RPMI7951 (cell line): ENCODE measurements at regions not wholly inside any gene's neighbourhood (a gene's known extent, or its start where the extent isn't known, plus 50 kb on each side); places are given as distances from the start of the nearest gene placed in this dataset.

Experiments
- DNase-seq: peaks from one replicate; pipeline ENCODE4 v3.0.0-alpha.2; 2012; ENCODE audit warnings: low read depth

DNA sequence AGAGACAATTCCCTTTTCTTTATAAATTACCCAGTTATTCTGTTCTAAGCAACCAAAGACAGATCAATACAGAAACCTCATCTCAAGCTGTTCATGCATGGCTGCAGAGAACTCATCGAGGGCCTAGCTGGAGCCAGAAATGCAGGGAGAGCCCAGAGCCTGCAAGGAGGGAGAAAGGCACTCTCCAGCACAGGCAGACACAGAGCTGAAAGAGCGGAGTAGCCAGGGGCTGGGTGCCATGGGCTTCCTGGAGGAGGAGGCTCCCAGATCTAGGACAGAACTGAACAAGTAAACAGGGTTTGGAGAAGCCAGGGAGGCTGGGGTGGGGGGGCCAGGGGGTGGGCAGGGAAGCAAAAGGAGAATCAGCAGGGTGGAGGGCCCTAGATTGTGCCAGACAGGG lies 144.2 kb upstream of the ZNF507 start:
- no peak for DNase-seq

DNA sequence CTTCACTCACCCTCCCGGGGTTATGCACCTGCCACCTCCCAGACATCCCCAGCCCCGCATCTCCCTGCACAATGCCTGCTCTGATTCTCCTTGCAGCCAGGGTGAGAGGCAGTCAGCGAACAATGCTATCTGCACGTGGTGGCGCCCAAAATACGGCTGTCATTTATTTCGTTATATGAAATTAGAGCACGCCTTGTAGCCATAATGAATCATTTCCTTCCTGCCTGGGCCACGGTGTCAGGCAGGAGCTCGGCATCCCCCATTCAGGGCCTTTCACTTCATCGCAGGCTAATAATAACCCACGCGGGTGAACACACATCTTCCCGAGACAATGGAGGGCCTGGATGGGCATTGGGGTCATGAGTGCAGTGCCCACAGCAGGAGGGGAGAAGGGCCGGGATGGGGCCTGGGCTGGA lies 143.8 kb upstream of the ZNF507 start:
- DNase-seq: peak; percentile 9

DNA sequence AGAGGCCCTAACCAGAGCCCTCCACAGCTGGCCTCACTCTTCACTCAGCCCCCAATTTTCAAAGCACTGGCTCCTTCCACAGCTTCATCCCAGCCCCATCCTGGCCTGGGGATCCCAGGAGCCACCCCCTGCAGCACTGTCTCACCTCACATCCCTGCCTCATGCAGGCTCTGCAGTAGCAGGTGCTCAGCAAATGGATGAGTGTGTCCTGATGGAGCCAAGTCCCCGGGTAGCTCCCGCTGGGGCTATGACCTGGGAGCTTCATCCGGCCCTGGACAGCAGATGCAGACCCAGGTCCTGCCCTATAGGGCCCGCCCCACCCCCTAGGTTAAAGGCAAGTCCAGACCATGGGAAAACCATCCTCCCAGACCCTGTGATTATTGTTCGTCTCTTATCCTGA lies 143.2 kb upstream of the ZNF507 start:
- no peak for DNase-seq

DNA sequence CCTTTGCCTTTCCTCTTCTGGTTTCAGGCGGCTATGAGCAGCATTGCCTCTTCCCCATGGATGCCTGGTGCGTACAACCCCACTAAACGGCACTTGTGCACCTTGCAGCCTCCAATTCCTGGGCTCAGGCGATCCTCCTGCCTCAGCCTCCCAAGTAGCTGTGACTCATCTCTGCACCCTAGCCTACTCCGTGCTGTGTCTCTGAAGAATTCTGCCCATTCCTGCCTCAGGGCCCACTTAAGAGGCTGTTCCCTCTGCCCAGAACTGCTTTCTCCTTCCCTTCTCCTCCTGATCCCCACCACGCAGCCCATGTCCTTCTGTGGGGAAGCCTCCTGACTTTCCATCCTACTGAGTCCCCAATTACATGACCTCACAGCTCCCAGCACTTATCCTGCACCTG lies 142.2 kb upstream of the ZNF507 start:
- DNase-seq: no peak

DNA sequence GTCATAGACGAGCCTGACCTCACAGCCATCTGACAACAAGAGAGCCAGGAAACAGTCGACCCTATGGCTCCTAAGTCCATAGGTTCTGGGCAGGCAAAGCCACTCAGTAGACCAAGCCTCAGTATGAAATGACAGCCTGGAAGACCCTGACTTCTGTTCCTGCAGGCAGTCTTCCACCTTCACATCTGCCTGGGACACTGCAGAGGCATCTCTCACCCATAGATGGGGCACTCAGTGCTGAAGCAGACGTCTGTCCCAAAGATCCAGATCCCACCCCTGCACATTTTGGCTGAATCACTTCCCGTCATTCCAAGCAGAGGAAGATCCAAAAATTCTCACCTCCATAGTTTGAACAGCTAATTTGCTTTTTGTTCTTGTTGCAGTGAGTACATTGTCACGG lies 139.3 kb upstream of the ZNF507 start:
- no peak for DNase-seq

DNA sequence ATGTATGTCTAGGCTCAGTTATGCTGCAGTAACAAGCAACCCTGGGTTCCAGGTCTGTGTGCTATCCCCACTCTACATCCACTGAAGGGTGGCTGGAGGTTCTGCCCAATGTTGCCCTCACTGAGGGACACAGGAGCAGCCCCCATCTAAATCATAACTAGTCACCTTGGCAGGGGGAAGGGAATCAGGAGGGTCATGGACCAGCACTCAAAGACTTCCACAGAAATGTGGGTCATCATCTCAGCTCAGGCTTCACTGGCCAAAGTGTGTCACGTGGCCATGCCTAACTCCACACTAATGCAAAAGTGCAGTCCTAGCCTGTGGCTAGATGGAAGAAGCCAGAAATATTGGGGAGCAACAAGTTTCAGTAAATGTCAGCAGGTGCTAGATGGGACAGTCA lies 137.3 kb upstream of the ZNF507 start:
- no peak for DNase-seq

DNA sequence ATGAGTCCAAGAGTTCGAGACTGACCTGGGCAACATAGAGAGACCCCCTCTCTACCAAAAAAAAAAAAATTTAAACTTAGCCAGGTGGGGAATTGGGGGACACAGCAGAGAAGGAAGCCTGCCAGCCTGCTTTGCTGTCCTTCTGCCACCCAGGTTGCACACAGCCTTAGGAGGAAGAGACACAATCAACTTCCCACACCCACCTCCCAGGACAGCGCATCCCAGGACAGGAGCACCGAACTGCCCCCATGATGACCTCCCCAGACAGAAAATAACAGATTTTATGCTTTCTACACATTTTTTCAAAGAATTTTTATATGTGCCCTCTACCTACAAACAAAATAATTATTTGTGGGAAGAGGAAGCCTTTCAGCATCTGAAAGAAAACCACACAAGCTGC lies 126.0 kb upstream of the ZNF507 start:
- DNase-seq: no peak

DNA sequence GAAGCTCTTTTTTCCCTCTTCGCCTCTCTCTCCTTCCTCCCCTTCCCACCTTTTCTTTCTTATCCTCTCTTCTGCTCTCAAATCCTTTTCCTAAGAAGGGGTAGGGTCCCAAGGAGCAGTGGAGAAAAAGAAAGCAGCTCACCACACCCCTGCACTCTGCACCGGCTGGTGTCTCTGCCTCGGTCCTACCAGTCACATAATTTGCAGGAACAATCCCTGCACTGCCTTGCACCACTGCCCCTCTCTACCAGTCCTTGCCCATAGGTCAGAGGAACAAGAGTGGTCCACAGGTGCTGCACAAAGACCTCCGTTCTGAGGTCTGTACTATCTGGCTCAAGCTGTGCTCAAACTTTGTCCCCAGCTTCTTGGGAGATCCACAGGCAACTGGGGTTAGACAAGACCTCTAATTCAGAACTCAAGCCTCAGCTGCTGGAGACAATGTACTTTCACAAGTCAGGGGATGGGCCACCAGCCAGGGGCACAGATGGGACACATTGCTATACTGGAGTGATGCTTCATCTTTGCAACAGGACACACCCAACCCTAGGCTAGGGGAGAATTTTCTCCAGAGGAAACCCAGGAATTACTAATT lies 125.4 kb upstream of the ZNF507 start:
- no peak for DNase-seq

DNA sequence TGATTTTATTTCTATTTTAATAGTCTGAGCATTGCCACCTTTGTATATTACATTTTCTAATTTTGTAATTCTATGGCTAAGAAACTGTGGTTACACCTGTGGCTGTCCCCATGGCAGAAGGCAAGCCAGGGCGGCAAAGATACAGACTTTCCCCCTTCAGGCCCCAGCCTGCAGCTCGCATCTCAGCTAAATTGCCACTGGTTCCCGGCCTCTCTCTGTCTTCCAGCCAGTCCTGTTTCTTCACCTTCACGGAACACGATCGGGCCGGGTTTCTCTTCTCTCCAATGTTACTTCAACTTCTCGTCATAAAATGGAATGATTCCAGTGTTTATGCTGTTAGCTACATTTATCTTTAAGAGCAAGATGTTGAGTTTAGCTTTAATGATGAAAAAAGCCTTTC lies 124.5 kb upstream of the ZNF507 start:
- DNase-seq: no peak

DNA sequence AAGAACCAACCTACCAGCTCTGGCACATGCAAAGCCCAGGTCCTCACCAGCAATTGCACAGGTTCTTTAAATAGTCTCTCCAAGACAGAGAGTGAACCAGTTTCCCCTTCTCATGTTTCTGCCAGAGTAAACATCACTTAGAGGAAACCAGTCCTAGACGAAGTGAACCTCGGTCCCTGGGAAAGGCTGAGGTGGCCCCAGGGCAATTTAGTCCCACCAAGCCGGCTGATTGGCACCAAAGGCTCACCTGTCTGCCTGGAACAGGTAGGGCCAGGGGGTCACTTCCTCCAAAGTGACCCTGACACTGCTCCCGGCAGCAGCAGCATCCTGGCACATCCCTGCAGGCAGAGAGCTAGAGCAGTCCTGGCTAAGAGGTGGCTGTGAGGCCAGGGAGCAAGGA lies 122.9 kb upstream of the ZNF507 start:
- no peak for DNase-seq

DNA sequence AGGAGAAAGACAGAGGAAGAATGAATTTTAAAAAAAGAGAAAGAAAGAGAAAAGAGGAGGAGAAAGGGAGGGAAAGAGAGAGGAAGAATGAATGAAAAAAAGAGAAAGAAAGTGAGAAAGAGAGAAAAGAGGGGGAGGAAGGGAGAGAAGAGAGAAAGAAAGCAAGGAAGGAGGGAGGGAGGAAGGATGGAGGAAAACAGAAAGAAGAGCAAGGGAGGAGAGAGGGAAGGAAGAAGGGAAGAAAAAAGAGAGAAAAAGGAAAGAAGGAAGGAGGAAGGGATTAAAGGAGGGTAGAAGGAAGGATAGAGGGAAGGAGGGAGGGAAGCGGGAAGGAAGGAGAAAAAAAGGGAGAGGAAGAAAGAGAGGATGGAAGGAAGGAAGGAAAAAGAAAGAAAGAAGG lies 122.3 kb upstream of the ZNF507 start:
- DNase-seq: no peak

DNA sequence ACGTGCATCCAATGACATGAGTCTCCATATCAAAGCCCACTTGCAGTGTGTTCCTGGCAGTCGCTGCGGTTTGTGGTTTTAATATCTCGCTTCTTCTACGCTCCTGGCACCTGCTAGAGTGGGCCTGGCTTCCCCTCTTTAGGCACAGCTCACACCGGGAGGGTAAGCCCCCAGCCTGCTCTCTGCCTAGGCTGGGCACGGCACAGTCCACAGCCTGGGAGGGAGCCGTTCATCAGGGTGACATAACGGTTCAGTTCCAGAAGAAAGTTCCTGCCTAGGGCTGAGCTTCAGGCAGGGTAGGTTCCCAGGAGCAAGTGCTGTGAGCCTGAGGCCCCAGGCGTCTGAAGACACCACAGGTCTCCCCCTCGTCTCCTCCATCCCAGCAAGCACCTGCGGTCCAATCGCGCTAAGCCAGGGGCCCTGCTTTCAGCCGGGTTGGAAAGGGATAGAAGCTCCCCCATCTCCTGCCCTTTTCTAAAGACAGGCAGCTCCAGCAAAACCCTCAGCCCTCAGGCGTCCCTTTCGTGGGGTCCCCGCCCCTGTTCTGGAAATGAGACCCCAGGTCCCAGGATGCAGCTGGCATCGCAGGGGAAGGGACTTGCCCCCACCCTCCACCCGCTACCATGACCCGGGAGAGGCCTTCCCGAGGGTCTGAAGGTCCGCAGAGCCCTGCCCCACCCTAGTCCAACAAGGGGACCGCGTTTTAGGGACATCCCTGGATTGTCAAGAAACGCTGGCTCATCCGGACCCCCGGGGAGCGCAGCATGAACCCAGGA lies 121.6 kb upstream of the ZNF507 start:
- no peak for DNase-seq

DNA sequence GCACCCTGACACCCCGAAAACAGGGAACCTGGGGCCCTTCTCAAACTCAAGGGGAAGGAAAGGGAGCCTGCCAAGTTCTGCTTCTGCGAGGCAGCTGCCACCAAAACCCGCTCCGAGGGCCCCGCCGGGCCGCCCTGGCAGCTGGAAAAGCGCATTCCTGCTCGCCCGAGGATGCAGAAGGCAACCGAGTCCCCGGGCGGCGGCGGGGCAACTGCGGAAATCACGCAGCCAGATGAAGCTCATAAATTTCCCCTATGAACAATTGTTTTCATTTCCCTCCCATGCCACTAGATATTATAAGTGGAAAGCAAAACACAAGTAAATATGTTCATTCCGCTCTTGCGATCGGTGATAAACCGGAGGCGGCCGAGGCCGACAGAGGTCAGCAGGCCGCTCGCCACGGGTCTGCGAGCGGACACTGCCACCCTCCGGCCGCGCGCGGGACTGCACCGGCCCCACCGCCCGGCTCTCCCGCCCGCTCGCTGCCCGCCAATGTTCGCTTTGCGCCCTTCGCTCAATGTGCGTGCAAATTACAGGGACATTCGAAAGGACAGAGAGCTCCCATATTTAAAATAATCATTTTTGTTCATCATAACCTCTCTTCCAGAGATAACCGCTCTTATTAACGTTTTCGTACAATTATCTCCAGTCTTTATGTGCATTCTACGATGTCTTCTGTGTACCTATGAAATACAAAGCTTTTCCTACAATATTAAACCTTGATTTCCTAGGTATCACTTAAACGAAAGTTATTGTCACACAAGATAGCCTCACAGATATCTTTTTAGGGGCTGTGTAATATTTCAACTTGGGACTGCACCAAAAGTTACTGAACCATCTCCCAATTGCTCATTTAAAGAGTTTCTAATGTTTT lies 120.8 kb upstream of the ZNF507 start:
- DNase-seq: peak; percentile 41

DNA sequence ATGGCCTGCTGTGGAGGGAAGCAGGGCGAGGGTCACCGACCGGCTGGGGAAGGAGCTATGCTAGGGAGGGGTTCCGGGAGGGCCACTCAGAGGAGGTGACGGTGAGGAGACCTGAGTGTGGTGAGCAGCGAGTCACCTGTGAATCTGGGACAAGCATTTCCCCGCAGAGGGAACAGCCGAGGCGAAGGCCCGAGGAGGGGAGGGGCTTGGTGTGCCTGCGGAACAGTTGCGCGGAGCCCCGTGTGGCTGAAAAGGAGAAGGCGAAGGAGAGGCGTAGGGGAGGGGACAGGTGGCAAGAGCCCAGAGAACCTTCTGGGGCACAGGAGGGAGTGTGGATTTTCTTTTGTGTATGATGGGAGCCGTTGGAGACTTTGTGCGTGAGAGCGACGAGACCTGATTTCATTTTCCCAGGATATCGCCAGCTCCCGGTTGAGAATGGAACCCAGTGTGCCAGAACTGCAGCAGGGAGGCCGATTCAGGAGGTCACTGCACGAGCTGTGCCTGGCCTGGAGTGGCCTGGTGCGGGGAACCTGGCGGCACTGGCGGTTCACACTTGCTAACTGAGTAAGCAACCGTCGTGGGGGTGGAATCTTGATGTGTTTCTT lies 117.7 kb upstream of the ZNF507 start:
- no peak for DNase-seq

DNA sequence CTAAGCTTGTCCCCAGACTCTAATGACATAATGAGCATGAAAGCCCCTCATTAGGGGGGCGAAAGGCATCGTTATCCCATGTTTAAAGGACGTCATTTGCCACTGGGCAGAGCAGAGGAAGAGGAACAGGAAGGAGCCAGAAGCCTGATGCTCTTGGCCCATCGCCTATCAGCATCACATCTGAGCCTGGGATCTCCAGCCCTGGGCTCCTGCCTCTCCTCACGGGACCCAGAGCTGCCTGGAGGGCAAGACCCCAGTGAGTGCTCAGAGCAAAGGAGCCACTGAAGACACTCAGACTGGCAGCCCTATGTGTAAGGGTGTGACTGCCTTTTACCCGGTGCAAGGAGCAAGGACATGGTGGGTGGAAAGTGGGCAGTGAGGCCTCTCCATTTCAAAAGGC lies 115.0 kb upstream of the ZNF507 start:
- DNase-seq: no peak

DNA sequence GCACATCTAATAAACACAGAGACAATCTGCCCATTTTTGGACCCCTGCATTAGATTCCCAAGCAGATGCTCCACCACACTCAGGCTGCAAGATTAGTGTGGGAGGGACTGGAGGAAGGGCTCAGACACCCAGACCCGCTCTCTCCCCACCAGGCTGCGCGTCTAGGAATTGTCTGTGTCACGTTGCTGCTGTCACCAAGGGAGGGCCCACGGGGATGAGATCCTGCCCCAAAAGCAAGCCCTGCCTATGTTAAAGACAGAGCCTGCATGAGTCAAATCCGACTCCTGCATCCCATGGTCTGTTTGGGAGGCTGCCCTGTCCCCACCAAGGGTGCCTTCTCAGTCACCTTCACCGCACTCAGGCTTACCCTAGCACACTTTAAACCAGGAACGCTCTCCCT lies 114.4 kb upstream of the ZNF507 start:
- no peak for DNase-seq

DNA sequence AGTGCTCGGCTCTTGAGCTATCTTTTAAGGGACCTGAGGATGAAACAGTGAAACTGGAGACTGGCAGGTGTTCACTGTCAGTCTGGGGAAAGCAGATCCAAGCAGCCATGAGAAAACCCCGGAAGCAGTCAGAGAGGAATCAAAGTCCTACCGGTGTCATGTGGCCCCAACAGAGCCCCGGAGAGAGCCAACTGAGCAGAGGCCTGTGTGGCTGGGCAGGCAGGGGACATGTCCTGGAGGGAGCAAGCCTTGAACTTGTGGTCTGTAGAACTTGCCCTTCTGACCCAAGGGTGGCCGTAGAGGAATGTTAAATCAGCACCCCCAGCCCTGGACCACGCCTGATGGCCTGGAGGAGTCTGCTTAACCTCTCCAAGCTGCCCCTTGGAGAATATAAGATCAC lies 113.7 kb upstream of the ZNF507 start:
- no peak for DNase-seq

DNA sequence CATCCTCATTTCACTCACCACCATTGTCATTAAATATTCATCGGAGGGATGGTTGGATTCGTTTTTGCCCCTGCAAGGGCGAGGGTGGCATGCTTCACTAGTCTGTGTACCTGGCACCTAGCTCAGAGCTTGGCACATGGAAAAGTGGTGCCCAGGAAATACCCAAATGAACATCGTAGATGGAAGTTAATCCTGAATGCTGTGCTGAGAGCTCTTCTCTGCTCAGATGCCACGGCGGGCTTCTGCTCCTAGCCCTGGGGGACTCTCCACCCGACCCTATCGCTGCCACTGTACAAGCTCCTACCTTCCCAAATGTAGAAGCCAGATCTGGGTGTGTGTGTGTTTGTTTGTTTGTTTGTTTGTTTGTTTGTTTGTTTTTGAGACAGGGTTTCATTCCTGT lies 113.0 kb upstream of the ZNF507 start:
- no peak for DNase-seq

DNA sequence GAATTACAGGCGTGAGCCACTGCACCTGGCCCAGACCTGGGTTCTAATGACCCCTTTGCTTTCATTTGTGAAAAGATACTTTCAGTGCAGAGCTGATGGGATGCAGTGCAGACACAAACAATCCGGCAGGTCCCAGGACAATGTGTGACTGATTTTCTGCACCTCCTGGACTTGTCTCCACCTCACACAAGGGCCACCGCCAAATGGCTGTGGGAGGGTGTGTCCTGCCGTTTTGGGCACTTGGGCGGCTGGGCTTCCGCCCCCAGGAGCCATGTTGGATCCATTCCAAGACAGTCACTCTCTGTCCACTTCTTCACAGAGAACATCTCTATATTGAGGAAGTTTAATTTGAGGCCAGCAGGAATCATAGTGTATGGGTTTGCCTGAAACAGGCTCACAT lies 112.3 kb upstream of the ZNF507 start:
- peak; percentile 10 for DNase-seq

DNA sequence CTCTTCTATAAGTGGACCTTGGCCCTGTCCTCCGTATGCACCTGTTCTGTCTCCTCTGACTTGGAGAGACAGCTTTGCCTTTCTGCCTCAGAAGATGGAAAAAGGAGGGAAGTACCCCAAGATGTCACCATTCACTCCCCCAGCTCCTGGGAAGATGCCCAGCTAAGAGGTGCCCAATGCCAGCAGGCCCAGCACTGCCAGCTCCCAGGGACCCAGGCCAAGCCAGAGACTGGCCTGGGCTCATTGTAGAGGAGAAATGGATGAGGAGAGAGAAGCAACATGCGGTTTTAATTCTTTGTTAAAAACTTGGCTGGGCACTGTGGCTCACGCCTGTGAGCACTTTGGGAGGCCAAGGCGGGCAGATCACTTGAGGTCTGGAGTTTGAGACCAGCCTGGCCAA lies 111.5 kb upstream of the ZNF507 start:
- no peak for DNase-seq

DNA sequence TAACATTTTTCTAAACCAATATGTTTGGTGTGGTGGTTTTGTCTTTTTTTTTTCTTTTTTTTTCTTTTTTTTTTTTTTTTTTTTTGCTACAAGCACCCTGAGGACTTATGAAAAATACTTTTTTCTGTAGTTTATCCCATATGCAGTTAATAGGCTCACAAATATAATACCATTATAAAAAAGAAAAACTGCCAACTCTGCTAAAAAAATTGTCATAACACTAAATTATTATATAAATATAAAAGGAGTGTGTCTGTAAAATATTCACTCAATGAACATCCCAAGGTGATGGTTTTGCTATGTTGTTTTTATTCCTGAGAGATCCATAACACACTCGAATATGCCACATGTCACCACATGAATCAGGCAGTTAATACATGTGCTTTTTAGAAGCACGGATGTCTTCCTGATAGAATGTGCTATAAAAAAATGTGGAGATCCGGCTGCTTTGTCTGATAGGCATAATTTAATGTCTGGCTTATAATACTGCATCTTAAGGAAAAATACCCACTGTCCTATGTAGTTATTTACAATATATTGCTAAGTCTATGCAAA lies 110.7 kb upstream of the ZNF507 start:
- DNase-seq: no peak

DNA sequence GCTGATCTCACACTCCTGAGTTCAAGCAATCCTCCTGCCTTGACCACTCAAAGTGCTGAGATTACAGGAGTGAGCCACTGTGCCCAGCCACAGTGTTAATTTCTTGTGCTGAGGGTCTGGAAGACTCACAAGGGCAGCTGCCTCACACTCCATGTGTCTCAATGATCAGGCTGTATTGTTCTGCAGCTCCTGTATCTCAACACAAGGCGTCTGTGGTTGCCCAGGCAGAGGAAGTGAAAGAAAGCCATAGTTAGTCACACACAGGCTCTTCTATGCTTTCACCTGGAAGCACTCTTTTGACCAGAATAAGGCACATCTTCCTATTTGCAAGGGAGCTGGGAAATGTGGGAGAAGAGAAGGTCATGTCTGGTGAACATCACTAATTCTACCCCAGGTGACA lies 107.3 kb upstream of the ZNF507 start:
- no peak for DNase-seq
